A673 (cell line): ENCODE measurements at regions not wholly inside any gene's neighbourhood (a gene's known extent, or its start where the extent isn't known, plus 50 kb on each side); places are given as distances from the start of the nearest gene placed in this dataset.
"Not testable (repeated sequence)": the region's sequence is repeated elsewhere in the genome, so short reads cannot be mapped to it uniquely, and the experiment has no call there.

Source experiments
- BruUV-seq: library from RNA; stranded (reverse); fragments of 400-500 nt; replicated peaks from 2 replicates; lab custom pipeline; 2021; lab: Mats Ljungman, UMichigan
- CTCF ChIA-PET: fragments of 300-600 bp; sonication (Branson Sonifier 250); formaldehyde crosslinking; loops from one replicate; lab custom pipeline; 2022; ENCODE audit warnings: antibody characterized with exemption; lab: Charles Lee
- POLR2A ChIA-PET: fragments of 300-600 bp; sonication (Branson Sonifier 250); formaldehyde crosslinking; loops from one replicate; lab custom pipeline; 2022; ENCODE audit warnings: antibody characterized with exemption; ENCODE audit not compliant: low non-redundant PET; lab: Charles Lee
- DNase-seq: peaks from one replicate; pipeline ENCODE4 v3.0.0-alpha.2; 2015; ENCODE audit warnings: low spot score
- H3K27ac ChIP-seq: fragments of 200-600 bp; sonication (generic); 2 replicates; pipeline ENCODE4 v1.5.1; 2016; ENCODE audit warnings: mixed run types, low read depth, mild to moderate bottlenecking, mixed read lengths, antibody characterized with exemption, low read length; ENCODE audit not compliant: poor library complexity, severe bottlenecking
- H3K27me3 ChIP-seq: fragments of 200-600 bp; sonication (generic); replicated peaks from 2 replicates; pipeline ENCODE4 v1.6.1; 2017; ENCODE audit warnings: mixed run types, low read depth, mild to moderate bottlenecking, mixed read lengths, antibody characterized with exemption, low read length; ENCODE audit not compliant: insufficient read depth, poor library complexity
- H3K36me3 ChIP-seq: fragments of 200-600 bp; sonication (generic); 2 replicates; pipeline ENCODE4 v1.6.1; 2016; ENCODE audit warnings: mixed run types, mild to moderate bottlenecking, mixed read lengths, antibody characterized with exemption, low read length; ENCODE audit not compliant: insufficient read depth, poor library complexity, severe bottlenecking
- H3K4me1 ChIP-seq: fragments of 200-600 bp; sonication (generic); 2 replicates; pipeline ENCODE4 v1.6.1; 2017; ENCODE audit warnings: mixed run types, mild to moderate bottlenecking, mixed read lengths, antibody characterized with exemption, low read length; ENCODE audit not compliant: insufficient read depth, poor library complexity, severe bottlenecking
- H3K4me3 ChIP-seq: fragments of 200-600 bp; sonication (generic); 2 replicates; pipeline ENCODE4 v1.5.1; 2016; ENCODE audit warnings: low read depth, mixed run types, mild to moderate bottlenecking, mixed read lengths, low read length; ENCODE audit not compliant: poor library complexity, severe bottlenecking
- H3K9me3 ChIP-seq: fragments of 200-600 bp; sonication (generic); 2 replicates; pipeline ENCODE4 v1.6.1; 2016; ENCODE audit warnings: mixed run types, low read depth, mild to moderate bottlenecking, mixed read lengths, antibody characterized with exemption, low read length; ENCODE audit not compliant: poor library complexity, severe bottlenecking
- EZH2 ChIP-seq: fragments of 200-600 bp; sonication (generic); IDR thresholded peaks from 2 replicates; pipeline ENCODE4 v1.6.1; 2017; ENCODE audit warnings: borderline replicate concordance, low read depth, mild to moderate bottlenecking, mixed read lengths, antibody characterized with exemption, low read length; ENCODE audit not compliant: poor library complexity, severe bottlenecking
- intact Hi-C: fragments of 100-400 bp; cut with micrococcal nuclease; formaldehyde crosslinking; loops from one replicate; pipeline ENCODE4 v1.10.0; 2022; ENCODE audit not compliant: unreplicated experiment
- TF ChIP-seq, protein P1 (sequence below): fragments of 300-800, 200-600 bp; sonication (generic); conservative IDR thresholded peaks from 2 replicates; pipeline ENCODE4 v1.5.1; 2017; ENCODE audit warnings: low read depth, mild to moderate bottlenecking, antibody characterized with exemption, low read length, moderate library complexity, mixed read lengths

DNA sequence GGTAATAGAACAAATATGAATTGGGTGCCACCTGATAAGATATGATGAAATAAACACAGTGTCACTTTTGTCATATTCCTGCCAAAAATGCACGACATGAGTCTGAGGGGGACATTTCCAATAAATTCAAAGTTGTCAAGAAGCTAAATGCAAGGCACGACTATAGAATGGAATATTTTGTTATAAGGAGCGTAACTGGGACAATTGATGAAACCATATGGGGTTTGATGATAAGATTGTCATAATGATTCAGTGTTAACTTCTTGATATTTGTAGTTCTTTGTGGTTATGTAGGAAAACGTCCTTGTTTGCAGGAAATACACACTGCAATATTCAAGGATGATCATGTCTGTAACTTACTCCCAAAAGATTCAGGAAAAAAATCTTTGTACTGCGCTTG is 163.3 kb downstream of the MEX3B start:
- intact Hi-C loops: no loop called here
- H3K9me3 ChIP-seq: no peaks in the 10 kb centered on the region
- no peak for DNase-seq
- H3K27me3 ChIP-seq: no peaks in the 10 kb centered on the region
- TF ChIP-seq, protein P1, sequence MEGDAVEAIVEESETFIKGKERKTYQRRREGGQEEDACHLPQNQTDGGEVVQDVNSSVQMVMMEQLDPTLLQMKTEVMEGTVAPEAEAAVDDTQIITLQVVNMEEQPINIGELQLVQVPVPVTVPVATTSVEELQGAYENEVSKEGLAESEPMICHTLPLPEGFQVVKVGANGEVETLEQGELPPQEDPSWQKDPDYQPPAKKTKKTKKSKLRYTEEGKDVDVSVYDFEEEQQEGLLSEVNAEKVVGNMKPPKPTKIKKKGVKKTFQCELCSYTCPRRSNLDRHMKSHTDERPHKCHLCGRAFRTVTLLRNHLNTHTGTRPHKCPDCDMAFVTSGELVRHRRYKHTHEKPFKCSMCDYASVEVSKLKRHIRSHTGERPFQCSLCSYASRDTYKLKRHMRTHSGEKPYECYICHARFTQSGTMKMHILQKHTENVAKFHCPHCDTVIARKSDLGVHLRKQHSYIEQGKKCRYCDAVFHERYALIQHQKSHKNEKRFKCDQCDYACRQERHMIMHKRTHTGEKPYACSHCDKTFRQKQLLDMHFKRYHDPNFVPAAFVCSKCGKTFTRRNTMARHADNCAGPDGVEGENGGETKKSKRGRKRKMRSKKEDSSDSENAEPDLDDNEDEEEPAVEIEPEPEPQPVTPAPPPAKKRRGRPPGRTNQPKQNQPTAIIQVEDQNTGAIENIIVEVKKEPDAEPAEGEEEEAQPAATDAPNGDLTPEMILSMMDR: no peak
- TF ChIP-seq EZH2: no peak
- no peaks in the 10 kb centered on the region for H3K36me3 ChIP-seq
- H3K4me1 ChIP-seq: no peaks in the 10 kb centered on the region
- no peak overlapping the region for H3K27ac ChIP-seq
- ChIA-PET POLR2A (no interaction called here), CTCF (no interaction called here)
- no TSS peak for BruUV-seq
- H3K4me3 ChIP-seq: no peak overlapping the region

DNA sequence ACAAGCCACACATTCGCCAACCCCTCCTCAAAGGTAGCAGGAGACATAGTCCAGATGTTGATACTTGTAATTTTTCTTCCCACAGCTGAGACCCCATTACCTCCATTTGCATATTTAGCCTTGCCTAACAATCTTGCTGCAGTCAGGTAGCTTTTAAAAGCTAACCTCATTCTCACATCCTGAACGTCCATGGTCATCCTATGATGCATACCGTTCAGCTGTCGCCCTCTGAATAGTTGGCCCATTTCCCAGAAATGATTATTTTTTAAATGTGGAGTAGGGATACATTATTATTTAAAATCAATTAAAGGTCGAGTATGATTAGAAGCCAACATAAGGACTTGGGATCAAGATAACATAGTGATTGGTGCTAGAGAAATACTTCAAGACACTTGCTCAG is 165.0 kb downstream of the MEX3B start:
- no peak for DNase-seq
- POLR2A ChIA-PET: no interaction called here
- no peak overlapping the region for H3K27ac ChIP-seq
- TF ChIP-seq, protein P1: no peak
- TF ChIP-seq EZH2: no peak
- CTCF ChIA-PET: no interaction called here
- intact Hi-C loops: no loop called here
- H3K4me3 ChIP-seq: no peak overlapping the region
- H3K36me3 ChIP-seq: no peaks in the 10 kb centered on the region
- no peaks in the 10 kb centered on the region for H3K9me3 ChIP-seq
- no peaks in the 10 kb centered on the region for H3K4me1 ChIP-seq
- H3K27me3 ChIP-seq: no peaks in the 10 kb centered on the region
- BruUV-seq: no TSS peak

DNA sequence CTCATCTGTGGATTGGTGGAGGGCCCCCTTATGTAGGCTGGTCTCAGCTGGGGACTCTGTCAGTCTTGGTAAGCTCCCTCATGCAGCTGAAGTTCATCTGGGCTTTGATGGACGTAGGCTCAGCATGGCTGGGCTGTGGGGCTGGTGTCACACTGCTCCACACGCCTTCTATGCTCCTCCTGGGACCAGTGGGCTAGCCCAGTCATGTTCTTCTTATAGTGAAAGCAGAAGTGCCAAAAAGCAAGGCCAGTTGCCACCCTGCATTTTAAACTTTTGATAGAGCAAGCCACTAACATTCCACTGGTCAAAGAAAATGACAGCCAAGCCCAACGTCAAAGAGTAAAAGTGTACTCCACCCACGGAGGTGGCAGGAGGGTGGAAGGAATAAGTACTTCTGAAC is 165.5 kb downstream of the MEX3B start:
- BruUV-seq: no TSS peak
- POLR2A ChIA-PET: no interaction called here
- H3K36me3 ChIP-seq: no peaks in the 10 kb centered on the region

DNA sequence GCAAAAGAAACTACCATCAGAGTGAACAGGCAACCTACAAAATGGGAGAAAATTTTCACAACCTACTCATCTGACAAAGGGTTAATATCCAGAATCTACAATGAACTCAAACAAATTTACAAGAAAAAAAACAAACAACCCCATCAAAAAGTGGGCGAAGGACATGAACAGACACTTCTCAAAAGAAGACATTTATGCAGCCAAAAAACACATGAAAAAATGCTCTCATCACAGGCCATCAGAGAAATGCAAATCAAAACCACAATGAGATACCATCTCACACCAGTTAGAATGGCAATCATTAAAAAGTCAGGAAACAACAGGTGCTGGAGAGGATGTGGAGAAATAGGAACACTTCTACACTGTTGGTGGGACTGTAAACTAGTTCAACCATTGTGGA is 170.1 kb downstream of the MEX3B start:
- POLR2A ChIA-PET, H3K9me3 ChIP-seq, H3K4me3 ChIP-seq, H3K4me1 ChIP-seq, H3K27ac ChIP-seq, DNase-seq, intact Hi-C loops, BruUV-seq, H3K36me3 ChIP-seq, CTCF ChIA-PET, H3K27me3 ChIP-seq: not testable (repeated sequence)

More for the DNA sequence above, 165.5 kb downstream of the MEX3B start:
- Histone ChIP-seq H3K27me3 (no peaks in the 10 kb centered on the region), H3K9me3 (no peaks in the 10 kb centered on the region), H3K4me1 (no peaks in the 10 kb centered on the region), H3K4me3 (no peak overlapping the region), H3K27ac (no peak overlapping the region)
- no peak for TF ChIP-seq EZH2
- TF ChIP-seq, protein P1: no peak
- no peak for DNase-seq
- intact Hi-C loops: no loop called here
- CTCF ChIA-PET: no interaction called here

DNA sequence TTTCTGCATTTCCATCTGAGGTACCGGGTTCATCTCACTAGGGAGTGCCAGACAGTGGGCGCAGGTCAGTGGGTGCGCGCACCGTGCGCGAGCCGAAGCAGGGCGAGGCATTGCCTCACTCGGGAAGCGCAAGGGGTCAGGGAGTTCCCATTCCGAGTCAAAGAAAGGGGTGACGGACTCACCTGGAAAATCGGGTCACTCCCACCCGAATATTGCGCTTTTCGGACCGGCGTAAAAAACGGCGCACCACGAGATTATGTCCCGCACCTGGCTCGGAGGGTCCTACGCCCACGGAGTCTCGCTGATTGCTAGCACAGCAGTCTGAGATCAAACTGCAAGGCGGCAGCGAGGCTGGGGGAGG is 175.1 kb downstream of the MEX3B start:
- H3K4me1 ChIP-seq, H3K4me3 ChIP-seq, H3K9me3 ChIP-seq, H3K36me3 ChIP-seq, CTCF ChIA-PET, DNase-seq, H3K27ac ChIP-seq, POLR2A ChIA-PET, BruUV-seq, H3K27me3 ChIP-seq, intact Hi-C loops: not testable (repeated sequence)
